Parathyroid adenoma (tissue), 2 donors: ENCODE measurements at regions not wholly inside any gene's neighbourhood (a gene's known extent, or its start where the extent isn't known, plus 50 kb on each side); places are given as distances from the start of the nearest gene placed in this dataset.

Source experiments
- H2AFZ ChIP-seq: fragments of 300-600 bp; sonication (generic); one replicate; pipeline ENCODE4 v1.7.0; 2017; ENCODE audit warnings: antibody characterized with exemption, mild to moderate bottlenecking
- H3K27ac ChIP-seq: fragments of 300-600 bp; sonication (generic); one replicate; pipeline ENCODE4 v1.7.0; 2017
- H3K27me3 ChIP-seq: fragments of 300-600 bp; sonication (generic); one replicate; pipeline ENCODE4 v1.7.0; 2017; ENCODE audit warnings: low read length; ENCODE audit not compliant: control insufficient read depth, insufficient read depth
- H3K36me3 ChIP-seq: fragments of 300-600 bp; sonication (generic); one replicate; pipeline ENCODE4 v1.7.0; 2017; ENCODE audit warnings: low read length; ENCODE audit not compliant: control insufficient read depth, insufficient read depth
- H3K4me1 ChIP-seq: fragments of 300-600 bp; sonication (generic); one replicate; pipeline ENCODE4 v1.7.0; 2017; ENCODE audit warnings: control low read depth
- H3K4me2 ChIP-seq: fragments of 300-600 bp; sonication (generic); one replicate; pipeline ENCODE4 v1.7.0; 2017; ENCODE audit warnings: low read length
- H3K4me3 ChIP-seq: fragments of 300-600 bp; sonication (generic); one replicate; pipeline ENCODE4 v1.7.0; 2017; ENCODE audit warnings: low read depth, low read length
- H3K79me2 ChIP-seq: fragments of 300-600 bp; sonication (generic); one replicate; pipeline ENCODE4 v1.7.0; 2017; ENCODE audit warnings: control low read depth
- H3K9ac ChIP-seq: fragments of 300-600 bp; sonication (generic); one replicate; pipeline ENCODE4 v1.7.0; 2017; ENCODE audit warnings: mild to moderate bottlenecking
- H3K9me3 ChIP-seq: fragments of 300-600 bp; sonication (generic); one replicate; pipeline ENCODE4 v1.7.0; 2017; ENCODE audit warnings: low read length; ENCODE audit not compliant: control insufficient read depth
- TF ChIP-seq, protein P1 (sequence below): fragments of 300-600 bp; sonication (generic); IDR thresholded peaks from one replicate; pipeline ENCODE4 v1.7.0; 2017; ENCODE audit warnings: antibody characterized with exemption, mild to moderate bottlenecking
- donor health status: primary hyperparathyroidism.

DNA sequence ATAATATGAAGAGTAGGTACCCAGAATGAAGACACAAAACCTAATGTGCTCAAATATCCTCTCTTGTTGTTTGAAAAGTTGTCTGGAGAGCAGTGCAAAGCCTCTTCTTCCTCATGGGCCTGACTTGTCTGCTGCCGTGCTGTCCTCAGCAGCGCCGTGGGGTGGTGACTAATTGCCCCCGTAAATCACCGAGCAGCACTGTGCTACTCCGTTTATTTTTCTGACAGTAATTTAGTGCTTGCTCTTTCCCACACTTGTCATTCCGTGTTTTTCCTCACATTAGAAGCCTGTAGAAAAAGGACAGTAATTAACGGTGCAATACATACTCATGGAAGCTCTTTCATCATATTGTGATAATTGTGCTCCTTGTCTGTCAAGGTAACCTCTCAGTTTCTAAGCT lies 114.8 kb upstream of the BARHL2 start:
- no peaks in the 10 kb centered on the region for H3K4me1 ChIP-seq
- TF ChIP-seq, protein P1, sequence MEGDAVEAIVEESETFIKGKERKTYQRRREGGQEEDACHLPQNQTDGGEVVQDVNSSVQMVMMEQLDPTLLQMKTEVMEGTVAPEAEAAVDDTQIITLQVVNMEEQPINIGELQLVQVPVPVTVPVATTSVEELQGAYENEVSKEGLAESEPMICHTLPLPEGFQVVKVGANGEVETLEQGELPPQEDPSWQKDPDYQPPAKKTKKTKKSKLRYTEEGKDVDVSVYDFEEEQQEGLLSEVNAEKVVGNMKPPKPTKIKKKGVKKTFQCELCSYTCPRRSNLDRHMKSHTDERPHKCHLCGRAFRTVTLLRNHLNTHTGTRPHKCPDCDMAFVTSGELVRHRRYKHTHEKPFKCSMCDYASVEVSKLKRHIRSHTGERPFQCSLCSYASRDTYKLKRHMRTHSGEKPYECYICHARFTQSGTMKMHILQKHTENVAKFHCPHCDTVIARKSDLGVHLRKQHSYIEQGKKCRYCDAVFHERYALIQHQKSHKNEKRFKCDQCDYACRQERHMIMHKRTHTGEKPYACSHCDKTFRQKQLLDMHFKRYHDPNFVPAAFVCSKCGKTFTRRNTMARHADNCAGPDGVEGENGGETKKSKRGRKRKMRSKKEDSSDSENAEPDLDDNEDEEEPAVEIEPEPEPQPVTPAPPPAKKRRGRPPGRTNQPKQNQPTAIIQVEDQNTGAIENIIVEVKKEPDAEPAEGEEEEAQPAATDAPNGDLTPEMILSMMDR: no peak
- no peaks in the 10 kb centered on the region for H3K9me3 ChIP-seq
- H3K4me2 ChIP-seq: no peak overlapping the region
- no peaks in the 10 kb centered on the region for H3K79me2 ChIP-seq
- H3K27me3 ChIP-seq: peaks cover 12% of the 10 kb centered on the region
- H3K36me3 ChIP-seq: no peaks in the 10 kb centered on the region
- H3K4me3 ChIP-seq: no peak overlapping the region
- no peak overlapping the region for H3K9ac ChIP-seq
- H3K27ac ChIP-seq: no peak overlapping the region
- H2AFZ ChIP-seq: no peak overlapping the region

DNA sequence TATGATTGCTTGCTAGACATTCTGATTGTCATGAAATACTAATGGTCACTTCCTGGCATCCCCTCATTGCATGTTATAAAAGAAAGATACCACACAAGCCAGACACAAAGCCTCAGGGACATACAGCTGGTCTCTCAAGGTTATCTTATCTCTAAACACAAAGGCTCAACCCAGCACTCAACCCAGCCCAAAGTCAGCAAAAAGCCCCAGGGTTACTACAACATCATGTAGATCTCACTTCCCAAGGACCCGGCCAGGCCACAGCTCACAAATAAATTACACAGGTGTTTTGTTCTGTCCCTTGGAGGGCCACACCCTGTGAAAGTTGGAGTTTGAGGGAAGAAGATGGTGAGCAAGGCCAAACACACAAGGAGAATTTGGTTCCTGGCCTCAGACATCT lies 109.7 kb upstream of the BARHL2 start:
- Histone ChIP-seq H3K4me2 (no peak overlapping the region), H3K4me1 (no peaks in the 10 kb centered on the region), H3K27me3 (no peaks in the 10 kb centered on the region), H3K36me3 (no peaks in the 10 kb centered on the region), H3K9me3 (no peaks in the 10 kb centered on the region), H2AFZ (no peak overlapping the region), H3K27ac (no peak overlapping the region), H3K4me3 (no peak overlapping the region), H3K9ac (no peak overlapping the region), H3K79me2 (no peaks in the 10 kb centered on the region)
- TF ChIP-seq, protein P1: no peak

GRCh38 chr1:90826024-90826423 lies 108.9 kb upstream of the BARHL2 start:
- Histone ChIP-seq H3K27ac (no peak overlapping the region), H3K4me1 (no peaks in the 10 kb centered on the region), H3K9me3 (no peaks in the 10 kb centered on the region), H2AFZ (no peak overlapping the region), H3K36me3 (no peaks in the 10 kb centered on the region), H3K9ac (no peak overlapping the region), H3K4me3 (no peak overlapping the region), H3K79me2 (no peaks in the 10 kb centered on the region), H3K4me2 (no peak overlapping the region), H3K27me3 (no peaks in the 10 kb centered on the region)
- TF ChIP-seq, protein P1: no peak

DNA sequence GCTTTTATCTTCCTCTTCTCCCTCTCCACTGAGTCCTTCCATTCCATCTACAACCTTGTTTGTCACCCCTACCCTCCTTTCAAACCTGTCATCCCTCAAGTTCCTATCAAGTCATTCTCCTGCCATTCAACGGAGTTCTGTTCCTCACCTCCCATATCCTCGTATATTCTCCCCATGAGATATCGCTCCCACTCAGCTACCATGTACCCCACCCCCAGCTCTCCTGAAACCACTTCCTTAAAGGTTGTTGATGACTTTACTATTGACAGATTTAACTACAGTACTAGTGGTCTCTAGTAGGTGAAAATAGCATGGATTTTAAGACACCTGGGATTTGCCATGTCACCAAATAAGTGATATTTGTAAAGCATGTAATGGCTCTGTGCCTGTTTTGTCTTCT lies 107.4 kb upstream of the BARHL2 start:
- Histone ChIP-seq H3K27me3 (no peaks in the 10 kb centered on the region), H3K4me2 (no peak overlapping the region), H3K4me1 (no peaks in the 10 kb centered on the region), H3K36me3 (no peaks in the 10 kb centered on the region), H3K9ac (no peak overlapping the region), H3K27ac (no peak overlapping the region), H3K79me2 (no peaks in the 10 kb centered on the region), H3K4me3 (no peak overlapping the region), H3K9me3 (no peaks in the 10 kb centered on the region), H2AFZ (no peak overlapping the region)
- TF ChIP-seq, protein P1: no peak

DNA sequence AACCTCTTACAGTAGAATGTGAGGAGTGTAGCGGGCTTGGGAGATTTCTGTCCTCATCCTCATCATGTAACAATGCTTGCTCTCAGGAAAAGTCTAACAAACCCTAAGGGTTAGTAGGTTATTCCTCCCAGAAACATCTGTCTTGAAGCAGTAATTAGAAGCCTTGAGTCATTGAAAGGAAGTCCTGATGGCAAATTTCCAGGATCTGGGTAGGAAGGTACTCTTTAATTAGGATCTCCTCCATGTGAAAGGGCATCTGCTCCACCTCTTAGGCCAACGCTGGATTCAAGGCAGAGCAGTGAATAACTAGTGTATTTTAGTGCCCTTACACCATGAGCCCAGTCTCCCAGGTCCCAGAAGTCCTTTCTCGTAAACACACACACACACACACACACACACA lies 106.6 kb upstream of the BARHL2 start:
- Histone ChIP-seq H3K27ac (no peak overlapping the region), H3K4me3 (no peak overlapping the region), H3K27me3 (no peaks in the 10 kb centered on the region), H2AFZ (no peak overlapping the region), H3K36me3 (no peaks in the 10 kb centered on the region), H3K9me3 (no peaks in the 10 kb centered on the region), H3K4me1 (no peaks in the 10 kb centered on the region), H3K79me2 (no peaks in the 10 kb centered on the region), H3K4me2 (no peak overlapping the region), H3K9ac (no peak overlapping the region)
- TF ChIP-seq, protein P1: no peak
